ENCODE measurements at regions not wholly inside any gene's neighbourhood (a gene's known extent, or its start where the extent isn't known, plus 50 kb on each side); places are given as distances from the start of the nearest gene placed in this dataset.

GRCh38 chr10:32182476-32182875, 126.3 kb upstream of the KIF5B start:
- TF ChIP-seq POLR2A (IDR thresholded peaks at IDR 0.05; ENCODE audit: low read depth, low read length) = no peak
- TF ChIP-seq TAF1 (IDR thresholded peaks at IDR 0.05; ENCODE audit: borderline replicate concordance, low read depth, low read length) = no peak
